SK-N-SH treated with all-trans-retinoic acid at 6 μM for 48 hours (cell line): ENCODE measurements at regions not wholly inside any gene's neighbourhood (a gene's known extent, or its start where the extent isn't known, plus 50 kb on each side); places are given as distances from the start of the nearest gene placed in this dataset.

ENCODE experiments used
- ATAC-seq: fragments of 200-7000 bp; cut with Tn5 transposase; 3 replicates; pipeline ENCODE4 v1.9.1; 2020; ENCODE audit warnings: mild to moderate bottlenecking, moderate library complexity
- ARNTL ChIP-seq: fragments of 450-650 bp; formaldehyde crosslinking; IDR thresholded peaks from 2 replicates; pipeline ENCODE4 v1.5.0; 2020; ENCODE audit warnings: low read depth, mild to moderate bottlenecking, moderate library complexity, borderline replicate concordance
- CSDC2 ChIP-seq: fragments of 250-450 bp; sonication (Bioruptor Pico); IDR thresholded peaks from 2 replicates; pipeline ENCODE4 v1.5.0; 2020; ENCODE audit warnings: mild to moderate bottlenecking, moderate library complexity
- ISL1 ChIP-seq: fragments of 250-450 bp; sonication (Bioruptor Pico); IDR thresholded peaks from 2 replicates; pipeline ENCODE4 v2.1.2; 2022; ENCODE audit warnings: mild to moderate bottlenecking, moderate library complexity
- OSR1 ChIP-seq: fragments of 250-450 bp; sonication (Bioruptor Pico); IDR thresholded peaks from 2 replicates; pipeline ENCODE4 v1.8.0; 2022; ENCODE audit warnings: moderate library complexity, mild to moderate bottlenecking, inconsistent platforms
- PPARA ChIP-seq: fragments of 250-450 bp; sonication (Bioruptor Pico); IDR thresholded peaks from 2 replicates; pipeline ENCODE4 v1.5.0; 2020; ENCODE audit warnings: mild to moderate bottlenecking, borderline replicate concordance
- RARB ChIP-seq: fragments of 250-450 bp; sonication (Bioruptor Pico); IDR thresholded peaks from 2 replicates; pipeline ENCODE4 v1.8.0; 2021; ENCODE audit warnings: mild to moderate bottlenecking, moderate library complexity
- TCF4 ChIP-seq: fragments of 250-450 bp; sonication (Bioruptor Pico); IDR thresholded peaks from 2 replicates; pipeline ENCODE4 v1.8.0; 2021; ENCODE audit warnings: mild to moderate bottlenecking, moderate library complexity, borderline replicate concordance
- TOX ChIP-seq: fragments of 250-450 bp; sonication (Bioruptor Pico); IDR thresholded peaks from 2 replicates; pipeline ENCODE4 v1.8.0; 2021; ENCODE audit warnings: mild to moderate bottlenecking, moderate library complexity, borderline replicate concordance
- ZC3H10 ChIP-seq: fragments of 250-450 bp; sonication (Bioruptor Pico); IDR thresholded peaks from 2 replicates; pipeline ENCODE4 v1.5.1; 2021; ENCODE audit warnings: mild to moderate bottlenecking, moderate library complexity
- ZNF565 ChIP-seq: fragments of 450-650 bp; formaldehyde crosslinking; conservative IDR thresholded peaks from 2 replicates; pipeline ENCODE4 v1.5.0; 2020; ENCODE audit warnings: low read depth, mild to moderate bottlenecking, moderate library complexity
- ZNF70 ChIP-seq: fragments of 450-650 bp; formaldehyde crosslinking; IDR thresholded peaks from 2 replicates; pipeline ENCODE4 v1.5.0; 2020; ENCODE audit warnings: mild to moderate bottlenecking, moderate library complexity
- TF ChIP-seq, protein P1 (sequence below): fragments of 250-450 bp; sonication (Bioruptor Pico); IDR thresholded peaks from 2 replicates; pipeline ENCODE4 v1.5.1; 2021; ENCODE audit warnings: mild to moderate bottlenecking, moderate library complexity
- TF ChIP-seq, protein P2 (sequence below): fragments of 250-450 bp; sonication (Bioruptor Pico); IDR thresholded peaks from 2 replicates; pipeline ENCODE4 v1.5.1; 2020; ENCODE audit warnings: low read depth, mild to moderate bottlenecking, moderate library complexity
- TF ChIP-seq, protein P3 (sequence below): fragments of 250-450 bp; sonication (Bioruptor Pico); IDR thresholded peaks from 2 replicates; pipeline ENCODE4 v1.5.0; 2020; ENCODE audit warnings: mild to moderate bottlenecking, moderate library complexity
- TF ChIP-seq, protein P4 (sequence below): fragments of 250-450 bp; sonication (Bioruptor Pico); IDR thresholded peaks from 2 replicates; pipeline ENCODE4 v1.8.0; 2020; ENCODE audit warnings: mild to moderate bottlenecking, moderate library complexity, borderline replicate concordance

DNA sequence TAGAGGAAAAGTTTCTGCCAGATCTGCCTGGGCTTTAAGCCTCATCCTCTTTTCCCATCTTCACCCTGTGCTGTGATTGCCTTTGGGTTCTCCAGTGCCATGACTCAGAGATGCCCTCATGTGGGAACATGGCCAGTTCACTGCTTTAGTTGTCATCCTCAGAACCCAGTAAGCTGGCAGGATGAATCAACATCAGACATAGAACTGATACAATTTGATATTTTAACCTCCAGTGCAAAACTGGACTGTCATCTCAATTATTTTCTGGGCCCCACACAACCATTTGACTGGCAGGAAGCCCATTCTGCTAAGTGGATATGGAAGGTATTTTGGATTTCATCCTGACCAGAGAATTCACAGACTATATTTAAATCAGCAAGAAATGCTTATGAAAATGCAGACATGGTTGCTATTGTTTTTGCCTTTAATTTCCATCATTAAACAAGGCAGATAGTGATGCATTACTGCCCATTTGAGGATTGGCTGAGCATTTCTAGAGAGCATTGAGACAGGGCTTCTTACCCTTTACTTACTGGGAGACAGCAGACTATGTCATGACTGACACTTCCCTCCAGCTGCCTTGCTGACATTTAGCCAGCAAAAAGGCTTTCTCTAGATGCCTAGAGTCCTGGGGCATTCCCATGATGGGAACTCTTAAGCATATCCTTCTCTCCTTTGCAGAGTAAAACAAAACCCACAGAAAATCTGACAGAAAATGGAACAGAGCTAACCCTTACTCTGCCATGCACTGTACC is 327.1 kb upstream of the MTNR1B start:
- TF ChIP-seq ZNF70: no peak
- peak; percentile 67 for TF ChIP-seq ISL1 (CRISPR knock-in tag)
- TF ChIP-seq ZNF565 (CRISPR knock-in tag): no peak
- TF ChIP-seq, protein P1, sequence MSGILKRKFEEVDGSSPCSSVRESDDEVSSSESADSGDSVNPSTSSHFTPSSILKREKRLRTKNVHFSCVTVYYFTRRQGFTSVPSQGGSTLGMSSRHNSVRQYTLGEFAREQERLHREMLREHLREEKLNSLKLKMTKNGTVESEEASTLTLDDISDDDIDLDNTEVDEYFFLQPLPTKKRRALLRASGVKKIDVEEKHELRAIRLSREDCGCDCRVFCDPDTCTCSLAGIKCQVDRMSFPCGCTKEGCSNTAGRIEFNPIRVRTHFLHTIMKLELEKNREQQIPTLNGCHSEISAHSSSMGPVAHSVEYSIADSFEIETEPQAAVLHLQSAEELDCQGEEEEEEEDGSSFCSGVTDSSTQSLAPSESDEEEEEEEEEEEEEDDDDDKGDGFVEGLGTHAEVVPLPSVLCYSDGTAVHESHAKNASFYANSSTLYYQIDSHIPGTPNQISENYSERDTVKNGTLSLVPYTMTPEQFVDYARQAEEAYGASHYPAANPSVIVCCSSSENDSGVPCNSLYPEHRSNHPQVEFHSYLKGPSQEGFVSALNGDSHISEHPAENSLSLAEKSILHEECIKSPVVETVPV (CRISPR knock-in tag): no peak
- peak; percentile 87 for ATAC-seq

DNA sequence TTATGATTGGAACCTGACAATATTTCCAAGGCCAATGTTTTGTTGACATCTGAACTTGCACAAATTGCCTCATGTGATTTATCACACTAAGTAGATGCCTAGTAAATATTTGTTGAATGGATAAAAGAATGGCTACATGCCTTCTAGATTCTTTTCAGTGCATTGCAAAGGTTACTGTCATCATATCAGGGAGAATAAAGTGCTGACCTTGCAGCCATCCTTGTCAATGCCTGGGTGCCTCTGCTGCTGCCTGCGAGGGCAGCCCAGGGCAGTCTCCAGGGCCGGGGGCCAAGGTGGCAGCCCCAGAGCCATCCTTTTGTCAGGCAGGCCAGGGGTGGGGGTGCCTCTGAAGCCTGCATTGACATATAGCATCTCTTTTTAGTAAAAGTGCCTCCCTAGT is 325.6 kb upstream of the MTNR1B start:
- ATAC-seq: no peak
- TF ChIP-seq CSDC2: no peak
- TF ChIP-seq ISL1 (CRISPR knock-in tag): no peak
- TF ChIP-seq, all 23 proteins: peak for 0

DNA sequence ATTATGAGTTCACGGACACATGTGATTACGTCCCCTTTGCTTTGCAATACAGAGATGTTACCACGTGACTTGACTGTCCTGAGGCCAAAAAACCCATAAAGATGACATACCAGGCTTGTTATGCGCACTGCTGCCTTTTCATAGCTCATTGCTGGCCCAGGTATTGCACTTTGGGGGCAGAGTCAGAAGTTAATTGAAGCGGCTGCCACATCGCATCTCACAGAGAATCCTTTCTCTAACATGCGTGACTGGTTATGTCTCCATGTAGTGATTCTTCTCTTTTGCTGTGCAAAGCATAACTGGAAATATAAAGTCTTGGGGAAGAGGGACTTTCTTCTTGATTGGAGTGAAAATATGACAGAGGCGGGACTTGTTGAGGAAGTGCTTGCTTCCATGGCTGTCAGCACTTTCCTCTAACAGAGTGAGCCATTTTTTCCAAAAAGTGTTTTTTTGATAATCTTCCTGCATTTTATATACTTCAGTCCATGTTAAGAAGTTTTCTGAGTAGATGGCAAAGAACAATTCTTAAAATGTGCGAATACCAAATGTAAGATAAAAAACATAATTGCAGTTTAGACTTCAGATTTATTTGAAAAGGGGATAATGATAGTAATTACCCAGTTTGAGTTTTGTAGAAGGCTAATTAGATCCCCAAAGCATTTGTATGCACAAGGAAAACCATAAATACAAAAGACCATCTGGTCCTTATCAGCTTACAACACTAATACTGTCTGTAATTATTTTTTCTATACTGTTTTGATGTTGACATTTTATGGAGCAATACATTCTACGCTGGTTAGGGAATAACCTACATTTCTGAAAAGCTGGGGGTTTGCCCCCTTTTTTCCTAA is 324.6 kb upstream of the MTNR1B start:
- TF ChIP-seq TCF4 (no peak), OSR1 (CRISPR knock-in tag) (no peak), PPARA (no peak), ZC3H10 (CRISPR knock-in tag) (no peak), ZNF565 (CRISPR knock-in tag) (no peak), TOX (CRISPR knock-in tag) (no peak), ISL1 (CRISPR knock-in tag) (no peak)
- TF ChIP-seq, protein P1 (CRISPR knock-in tag): no peak
- no peak for ATAC-seq

DNA sequence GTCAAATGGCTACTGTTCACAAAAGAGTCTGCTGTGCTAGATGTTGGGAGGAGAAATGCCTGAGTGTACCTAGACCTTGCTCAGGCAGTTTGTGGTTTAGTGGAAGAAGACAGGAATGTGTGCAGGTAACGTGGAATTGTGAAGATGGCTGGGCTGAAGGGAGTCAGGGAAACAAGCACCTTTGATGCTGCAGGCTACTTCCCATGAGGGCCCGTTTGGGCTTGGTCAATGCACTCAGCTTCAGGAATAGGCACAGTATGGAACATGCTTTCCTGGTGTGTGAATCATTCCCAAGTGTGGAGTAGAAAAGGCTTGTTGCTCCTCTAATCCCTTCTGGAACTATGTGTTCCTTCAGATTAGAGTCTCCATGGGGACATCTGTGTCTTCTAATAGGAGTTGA is 318.3 kb upstream of the MTNR1B start:
- no peak for ATAC-seq

More for the DNA sequence above, 318.3 kb upstream of the MTNR1B start:
- TF ChIP-seq, protein P2, sequence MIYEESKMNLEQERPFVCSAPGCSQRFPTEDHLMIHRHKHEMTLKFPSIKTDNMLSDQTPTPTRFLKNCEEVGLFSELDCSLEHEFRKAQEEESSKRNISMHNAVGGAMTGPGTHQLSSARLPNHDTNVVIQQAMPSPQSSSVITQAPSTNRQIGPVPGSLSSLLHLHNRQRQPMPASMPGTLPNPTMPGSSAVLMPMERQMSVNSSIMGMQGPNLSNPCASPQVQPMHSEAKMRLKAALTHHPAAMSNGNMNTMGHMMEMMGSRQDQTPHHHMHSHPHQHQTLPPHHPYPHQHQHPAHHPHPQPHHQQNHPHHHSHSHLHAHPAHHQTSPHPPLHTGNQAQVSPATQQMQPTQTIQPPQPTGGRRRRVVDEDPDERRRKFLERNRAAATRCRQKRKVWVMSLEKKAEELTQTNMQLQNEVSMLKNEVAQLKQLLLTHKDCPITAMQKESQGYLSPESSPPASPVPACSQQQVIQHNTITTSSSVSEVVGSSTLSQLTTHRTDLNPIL (CRISPR knock-in tag): no peak
- TF ChIP-seq ISL1 (CRISPR knock-in tag) (no peak), ARNTL (CRISPR knock-in tag) (no peak), OSR1 (CRISPR knock-in tag) (no peak), ZNF70 (no peak), RARB (CRISPR knock-in tag) (no peak), ZNF565 (CRISPR knock-in tag) (no peak)
- TF ChIP-seq, protein P3, sequence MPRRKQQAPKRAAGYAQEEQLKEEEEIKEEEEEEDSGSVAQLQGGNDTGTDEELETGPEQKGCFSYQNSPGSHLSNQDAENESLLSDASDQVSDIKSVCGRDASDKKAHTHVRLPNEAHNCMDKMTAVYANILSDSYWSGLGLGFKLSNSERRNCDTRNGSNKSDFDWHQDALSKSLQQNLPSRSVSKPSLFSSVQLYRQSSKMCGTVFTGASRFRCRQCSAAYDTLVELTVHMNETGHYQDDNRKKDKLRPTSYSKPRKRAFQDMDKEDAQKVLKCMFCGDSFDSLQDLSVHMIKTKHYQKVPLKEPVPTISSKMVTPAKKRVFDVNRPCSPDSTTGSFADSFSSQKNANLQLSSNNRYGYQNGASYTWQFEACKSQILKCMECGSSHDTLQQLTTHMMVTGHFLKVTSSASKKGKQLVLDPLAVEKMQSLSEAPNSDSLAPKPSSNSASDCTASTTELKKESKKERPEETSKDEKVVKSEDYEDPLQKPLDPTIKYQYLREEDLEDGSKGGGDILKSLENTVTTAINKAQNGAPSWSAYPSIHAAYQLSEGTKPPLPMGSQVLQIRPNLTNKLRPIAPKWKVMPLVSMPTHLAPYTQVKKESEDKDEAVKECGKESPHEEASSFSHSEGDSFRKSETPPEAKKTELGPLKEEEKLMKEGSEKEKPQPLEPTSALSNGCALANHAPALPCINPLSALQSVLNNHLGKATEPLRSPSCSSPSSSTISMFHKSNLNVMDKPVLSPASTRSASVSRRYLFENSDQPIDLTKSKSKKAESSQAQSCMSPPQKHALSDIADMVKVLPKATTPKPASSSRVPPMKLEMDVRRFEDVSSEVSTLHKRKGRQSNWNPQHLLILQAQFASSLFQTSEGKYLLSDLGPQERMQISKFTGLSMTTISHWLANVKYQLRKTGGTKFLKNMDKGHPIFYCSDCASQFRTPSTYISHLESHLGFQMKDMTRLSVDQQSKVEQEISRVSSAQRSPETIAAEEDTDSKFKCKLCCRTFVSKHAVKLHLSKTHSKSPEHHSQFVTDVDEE (CRISPR knock-in tag): no peak
- TF ChIP-seq, protein P4, sequence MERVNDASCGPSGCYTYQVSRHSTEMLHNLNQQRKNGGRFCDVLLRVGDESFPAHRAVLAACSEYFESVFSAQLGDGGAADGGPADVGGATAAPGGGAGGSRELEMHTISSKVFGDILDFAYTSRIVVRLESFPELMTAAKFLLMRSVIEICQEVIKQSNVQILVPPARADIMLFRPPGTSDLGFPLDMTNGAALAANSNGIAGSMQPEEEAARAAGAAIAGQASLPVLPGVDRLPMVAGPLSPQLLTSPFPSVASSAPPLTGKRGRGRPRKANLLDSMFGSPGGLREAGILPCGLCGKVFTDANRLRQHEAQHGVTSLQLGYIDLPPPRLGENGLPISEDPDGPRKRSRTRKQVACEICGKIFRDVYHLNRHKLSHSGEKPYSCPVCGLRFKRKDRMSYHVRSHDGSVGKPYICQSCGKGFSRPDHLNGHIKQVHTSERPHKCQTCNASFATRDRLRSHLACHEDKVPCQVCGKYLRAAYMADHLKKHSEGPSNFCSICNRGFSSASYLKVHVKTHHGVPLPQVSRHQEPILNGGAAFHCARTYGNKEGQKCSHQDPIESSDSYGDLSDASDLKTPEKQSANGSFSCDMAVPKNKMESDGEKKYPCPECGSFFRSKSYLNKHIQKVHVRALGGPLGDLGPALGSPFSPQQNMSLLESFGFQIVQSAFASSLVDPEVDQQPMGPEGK (CRISPR knock-in tag): no peak
